K562 (cell line): ENCODE measurements at regions not wholly inside any gene's neighbourhood (a gene's known extent, or its start where the extent isn't known, plus 50 kb on each side); places are given as distances from the start of the nearest gene placed in this dataset.

Experiments used
- ATAC-seq: fragments of 200-7000 bp; cut with Tn5 transposase; 3 replicates; pipeline ENCODE4 v1.9.1; 2020; ENCODE audit warnings: moderate library complexity
- BruUV-seq: library from RNA; stranded (reverse); fragments of 400-500 nt; replicated peaks from 2 replicates; lab custom pipeline; 2021; lab: Mats Ljungman, UMichigan
- CTCF ChIA-PET: fragments of 300-600 bp; formaldehyde crosslinking; extraction: SDS; loops from one replicate; lab custom pipeline; 2021; ENCODE audit warnings: low intra/inter-chr PET ratio; lab: Yijun Ruan, JAX
- POLR2A ChIA-PET: fragments of 300-600, 350-650 bp; sonication (Branson Sonifier 250); formaldehyde crosslinking; extraction: SDS; loops from one replicate; lab custom pipeline; 2021; ENCODE audit warnings: antibody characterized with exemption, inconsistent platforms; lab: Yijun Ruan, JAX
- DNase-seq, 4 experiments: peaks; one replicate each; pipeline versions ENCODE4 v3.0.0 to v3.0.0-alpha.2; 2011 to 2018; ENCODE audit warnings: low spot score in 3 of 4, mixed read lengths in 3 of 4; ENCODE audit errors: extremely low read depth in 1 of 4
- FAIRE-seq: peaks from 2 replicates; lab custom pipeline; 2011; peaks lifted over from hg19 to GRCh38; lab: Jason Lieb, UNC
- H2AFZ ChIP-seq: 2 replicates; pipeline ENCODE4 v1.6.0; 2011; ENCODE audit warnings: low read depth, low read length, control low read depth, inconsistent platforms
- H3K27ac ChIP-seq: fragments of 200-600 bp; 3 replicates; pipeline ENCODE4 v1.8.0; 2011; ENCODE audit warnings: low read depth, mild to moderate bottlenecking, control low read depth, inconsistent platforms, low read length, moderate library complexity, mixed read lengths; ENCODE audit errors: extremely low read depth
- H3K27me3 ChIP-seq, 2 experiments: fragments of 300-600 bp in 1 of 2; 2 replicates in 1 of 2; 3 replicates in 1 of 2; pipeline versions ENCODE4 v1.6.0 to v1.8.0; 2011; ENCODE audit warnings: inconsistent platforms in 2 of 2, low read length in 2 of 2, mild to moderate bottlenecking in 1 of 2, mixed read lengths in 1 of 2, moderate library complexity in 1 of 2; ENCODE audit not compliant: control insufficient read depth in 2 of 2, insufficient read depth in 2 of 2
- H3K36me3 ChIP-seq: fragments of 300-600 bp; 3 replicates; pipeline ENCODE4 v1.8.0; 2011; ENCODE audit warnings: mild to moderate bottlenecking, low read length, inconsistent platforms; ENCODE audit not compliant: control insufficient read depth, insufficient read depth
- H3K4me1 ChIP-seq, 2 experiments: fragments of 200-600 bp in 1 of 2; replicated peaks in 1 of 2; 2 replicates in 1 of 2; 3 replicates in 1 of 2; pipeline versions ENCODE4 v1.5.1 to v1.8.0; 2011; ENCODE audit warnings: inconsistent platforms in 2 of 2, low read length in 2 of 2, mild to moderate bottlenecking in 1 of 2, mixed read lengths in 1 of 2, moderate library complexity in 1 of 2; ENCODE audit not compliant: control insufficient read depth in 2 of 2, insufficient read depth in 2 of 2
- H3K4me2 ChIP-seq: 2 replicates; pipeline ENCODE4 v1.6.1; 2011; ENCODE audit warnings: low read length, control low read depth, inconsistent platforms, mixed read lengths; ENCODE audit not compliant: insufficient read depth
- H3K4me3 ChIP-seq: fragments of 200-600 bp; sonication (generic), shearing (Covaris generic); 2 replicates; pipeline ENCODE4 v1.5.1; 2016; ENCODE audit warnings: control low read depth, inconsistent platforms
- H3K79me2 ChIP-seq: fragments of 200-600 bp; 3 replicates; pipeline ENCODE4 v1.8.0; 2011; ENCODE audit warnings: low read length, inconsistent platforms; ENCODE audit not compliant: control insufficient read depth, insufficient read depth
- H3K9ac ChIP-seq, 2 experiments: 2 replicates each; pipeline versions ENCODE4 v1.6.0 to v1.6.1; 2011; ENCODE audit warnings: low read depth in 2 of 2, low read length in 2 of 2, control low read depth in 1 of 2, inconsistent platforms in 1 of 2, mild to moderate bottlenecking in 1 of 2, mixed read lengths in 1 of 2; ENCODE audit not compliant: insufficient read depth in 1 of 2
- H3K9me1 ChIP-seq: one replicate; pipeline ENCODE4 v1.6.0; 2011; ENCODE audit warnings: inconsistent platforms, mild to moderate bottlenecking, low read length, moderate library complexity; ENCODE audit not compliant: control insufficient read depth, insufficient read depth
- H3K9me3 ChIP-seq: replicated peaks from 2 replicates; pipeline ENCODE4 v1.5.1; 2011; ENCODE audit warnings: low read depth, low read length, inconsistent platforms; ENCODE audit not compliant: control insufficient read depth, insufficient read depth
- H4K20me1 ChIP-seq: replicated peaks from 2 replicates; pipeline ENCODE4 v1.6.1; 2011; ENCODE audit warnings: low read length, inconsistent platforms, mixed read lengths; ENCODE audit not compliant: control insufficient read depth, insufficient read depth
- CTCFL ChIP-seq: IDR thresholded peaks from 2 replicates; pipeline ENCODE4 v1.6.1; 2011; ENCODE audit warnings: borderline replicate concordance, low read depth, mild to moderate bottlenecking, moderate library complexity, low read length; ENCODE audit not compliant: insufficient read depth, poor library complexity, severe bottlenecking
- FOXO4 ChIP-seq: fragments of 450-650 bp; formaldehyde crosslinking; IDR thresholded peaks from 2 replicates; pipeline ENCODE4 v1.4.0; 2020; ENCODE audit warnings: mild to moderate bottlenecking, moderate library complexity
- HDAC6 ChIP-seq: IDR thresholded peaks from 2 replicates; pipeline ENCODE4 v1.6.1; 2012; ENCODE audit warnings: low read depth, mild to moderate bottlenecking, control low read depth, inconsistent platforms, low read length, moderate library complexity
- LARP7 ChIP-seq: fragments of 450-650 bp; IDR thresholded peaks from 2 replicates; pipeline ENCODE4 v1.6.1; 2016
- MCM2 ChIP-seq: fragments of 450-650 bp; IDR thresholded peaks from 2 replicates; pipeline ENCODE4 v1.6.1; 2017; ENCODE audit warnings: low read depth, mild to moderate bottlenecking
- MTA1 ChIP-seq: fragments of 450-650 bp; IDR thresholded peaks from 2 replicates; pipeline ENCODE4 v1.6.1; 2017; ENCODE audit warnings: borderline replicate concordance
- PRMT5 ChIP-seq: sonication (generic); formaldehyde crosslinking; IDR thresholded peaks from 2 replicates; pipeline ENCODE4 v1.5.0; 2020; ENCODE audit warnings: missing genetic modification reagents
- STAT5B ChIP-seq: fragments of 250-450 bp; sonication (Bioruptor Pico); IDR thresholded peaks from 2 replicates; pipeline ENCODE4 v1.8.0; 2021; ENCODE audit warnings: mild to moderate bottlenecking, inconsistent platforms
- TBP ChIP-seq: optimal IDR thresholded peaks from 2 replicates; pipeline ENCODE3; 2011; ENCODE audit warnings: low read depth, low read length, improper control_type of control experiment
- TSHZ1 ChIP-seq: fragments of 250-450 bp; sonication (Bioruptor Pico); IDR thresholded peaks from 2 replicates; pipeline ENCODE4 v1.4.0; 2020; ENCODE audit warnings: mild to moderate bottlenecking, moderate library complexity
- ZBTB2 ChIP-seq: fragments of 450-650 bp; IDR thresholded peaks from 2 replicates; pipeline ENCODE4 v1.6.1; 2016; ENCODE audit warnings: antibody characterized with exemption
- ZNF444 ChIP-seq: fragments of 250-450 bp; sonication (Bioruptor Pico); IDR thresholded peaks from 2 replicates; pipeline ENCODE4 v1.4.0; 2020; ENCODE audit warnings: mild to moderate bottlenecking, moderate library complexity
- WGBS: fragments of 100-300 bp; shearing (Covaris generic); methylation state at CpG from one replicate; pipeline ENCODE4 v1.1.6; 2016; ENCODE audit warnings: low coverage, mixed read lengths; ENCODE audit not compliant: insufficient coverage; ENCODE audit errors: missing lambda C conversion rate; 5-methylcytosine and 5-hydroxymethylcytosine counted together
- in situ Hi-C: fragments of 300-500 bp; cut with MboI; formaldehyde crosslinking; loops from 4 replicates; pipeline ENCODE4 v1.15.0; 2018; ENCODE audit warnings: inconsistent platforms, mixed read lengths
- intact Hi-C: fragments of 100-400 bp; cut with micrococcal nuclease; formaldehyde crosslinking; loops from 2 replicates; pipeline ENCODE4 v1.14.2; 2022

- no peaks in the 10 kb centered on the region for H4K20me1 ChIP-seq
- in situ Hi-C loops (no loop called here), intact Hi-C loops (no loop called here)
- no peaks in the 10 kb centered on the region; the same call in 2 of the 3 replicates for H3K79me2 ChIP-seq
- H3K4me3 ChIP-seq = no peak overlapping the region
- no peaks in the 10 kb centered on the region for H3K9me1 ChIP-seq
- no peak for TF ChIP-seq CTCFL
- no peak for TF ChIP-seq HDAC6
- no peak for TF ChIP-seq ZNF444 (CRISPR knock-in tag)
- no peak for TF ChIP-seq TBP
- TF ChIP-seq LARP7 = no peak
- TF ChIP-seq FOXO4 (CRISPR knock-in tag) = no peak
- no peak for TF ChIP-seq STAT5B (CRISPR knock-in tag)
- no peak for TF ChIP-seq ZBTB2
- no peak for TF ChIP-seq MCM2
- TF ChIP-seq PRMT5 (CRISPR knock-in tag) = no peak
- no peak for TF ChIP-seq TSHZ1 (CRISPR knock-in tag)
- TF ChIP-seq MTA1 = no peak
- DNase-seq (no peak), ATAC-seq (no peak), FAIRE-seq (no peak)
- H3K27ac ChIP-seq = no peak overlapping the region
- no peak overlapping the region for H2AFZ ChIP-seq
- CTCF ChIA-PET = no interaction called here
- WGBS = 30% methylated on average over 3 of the region's 3 CpGs
- POLR2A ChIA-PET = no interaction called here
- no TSS peak for BruUV-seq
- H3K27me3 ChIP-seq = no peaks in the 10 kb centered on the region
- no peak overlapping the region for H3K9ac ChIP-seq
- H3K4me1 ChIP-seq = no peaks in the 10 kb centered on the region
- H3K36me3 ChIP-seq = no peaks in the 10 kb centered on the region
- no peak overlapping the region for H3K4me2 ChIP-seq
- H3K9me3 ChIP-seq = no peaks in the 10 kb centered on the region
Observed at GRCh38 chrX:51825436-51825835, 68.0 kb upstream of the MAGED1 start.
